ENCODE measurements at regions not wholly inside any gene's neighbourhood (a gene's known extent, or its start where the extent isn't known, plus 50 kb on each side); places are given as distances from the start of the nearest gene placed in this dataset.

GRCh38 chr6:169165561-169166300 lies 87.9 kb downstream of the THBS2 start:
- DNase-seq (ENCODE audit: low read depth): no peak

GRCh38 chr6:169164986-169165385 lies 88.7 kb downstream of the THBS2 start:
- no peak for DNase-seq (ENCODE audit: low read depth)

- no peak for DNase-seq (ENCODE audit: low read depth)
Measured at GRCh38 chr6:169164451-169164850, 89.2 kb downstream of the THBS2 start.

- DNase-seq (ENCODE audit: low read depth): no peak
Measured at GRCh38 chr6:169163411-169163901, 90.2 kb downstream of the THBS2 start.

- DNase-seq (ENCODE audit: low read depth): peak; percentile 99
Measured at GRCh38 chr6:169162752-169163407, 90.8 kb downstream of the THBS2 start.

GRCh38 chr6:169162249-169162648 lies 91.4 kb downstream of the THBS2 start:
- DNase-seq (ENCODE audit: low read depth): no peak

GRCh38 chr6:169161572-169162167 lies 92.0 kb downstream of the THBS2 start:
- no peak for DNase-seq (ENCODE audit: low read depth)

- no peak for DNase-seq (ENCODE audit: low read depth)
Measured at GRCh38 chr6:169160855-169161560, 92.6 kb downstream of the THBS2 start.

GRCh38 chr6:169160091-169160854 lies 93.4 kb downstream of the THBS2 start:
- DNase-seq (ENCODE audit: low read depth): no peak

- DNase-seq (ENCODE audit: low read depth): no peak
Measured at GRCh38 chr6:169159331-169159730, 94.3 kb downstream of the THBS2 start.

- no peak for DNase-seq (ENCODE audit: low read depth)
Measured at GRCh38 chr6:169158691-169159090, 95.0 kb downstream of the THBS2 start.

GRCh38 chr6:169158174-169158573 lies 95.5 kb downstream of the THBS2 start:
- no peak for DNase-seq (ENCODE audit: low read depth)

GRCh38 chr6:169157197-169158148 lies 96.2 kb downstream of the THBS2 start:
- DNase-seq (ENCODE audit: low read depth): no peak

- no peak for DNase-seq (ENCODE audit: low read depth)
Measured at GRCh38 chr6:169156793-169157147, 96.9 kb downstream of the THBS2 start.

GRCh38 chr6:169156108-169156792 lies 97.4 kb downstream of the THBS2 start:
- DNase-seq (ENCODE audit: low read depth): no peak

- no peak for DNase-seq (ENCODE audit: low read depth)
Measured at GRCh38 chr6:169155481-169155880, 98.2 kb downstream of the THBS2 start.

- DNase-seq (ENCODE audit: low read depth): no peak
Measured at GRCh38 chr6:169153401-169153800, 100.2 kb downstream of the THBS2 start.

GRCh38 chr6:169146521-169146920 lies 107.1 kb downstream of the THBS2 start:
- no peak for DNase-seq (ENCODE audit: low read depth)

GRCh38 chr6:169145991-169146501 lies 107.6 kb downstream of the THBS2 start:
- no peak for DNase-seq (ENCODE audit: low read depth)

GRCh38 chr6:169145496-169145895 lies 108.2 kb downstream of the THBS2 start:
- DNase-seq (ENCODE audit: low read depth): no peak

Measured in GM04503 (cell line).